Calu3 (cell line): ENCODE measurements at regions not wholly inside any gene's neighbourhood (a gene's known extent, or its start where the extent isn't known, plus 50 kb on each side); places are given as distances from the start of the nearest gene placed in this dataset.

Source experiments
- BruUV-seq: library from RNA; stranded (reverse); fragments of 400-500 nt; replicated peaks from 2 replicates; lab custom pipeline; 2021; lab: Mats Ljungman, UMichigan
- CTCF ChIA-PET: fragments of 300-600 bp; sonication (Branson Sonifier 250); formaldehyde crosslinking; loops from one replicate; lab custom pipeline; 2022; ENCODE audit warnings: antibody characterized with exemption; lab: Charles Lee
- DNase-seq: peaks from one replicate; pipeline ENCODE4 v3.0.0; 2022
- H3K27ac Mint-ChIP-seq: one replicate; pipeline ENCODE4 v1.8.0; 2022; ENCODE audit warnings: mixed read lengths; ENCODE audit not compliant: unreplicated experiment
- H3K27me3 Mint-ChIP-seq: one replicate; pipeline ENCODE4 v1.8.0; 2022; ENCODE audit warnings: mixed read lengths; ENCODE audit not compliant: unreplicated experiment
- H3K36me3 Mint-ChIP-seq: one replicate; pipeline ENCODE4 v1.8.0; 2022; ENCODE audit warnings: mild to moderate bottlenecking, moderate library complexity, mixed read lengths; ENCODE audit not compliant: insufficient read depth, unreplicated experiment
- H3K4me1 Mint-ChIP-seq: one replicate; pipeline ENCODE4 v1.8.0; 2022; ENCODE audit warnings: mild to moderate bottlenecking, low read depth, mixed read lengths; ENCODE audit not compliant: unreplicated experiment
- H3K4me3 Mint-ChIP-seq: one replicate; pipeline ENCODE4 v1.8.0; 2022; ENCODE audit warnings: mild to moderate bottlenecking, low read depth, moderate library complexity, mixed read lengths; ENCODE audit not compliant: unreplicated experiment
- H3K9me3 Mint-ChIP-seq: one replicate; pipeline ENCODE4 v1.8.0; 2022; ENCODE audit warnings: low read depth, mixed read lengths; ENCODE audit not compliant: unreplicated experiment
- CTCF ChIP-seq: fragments of 200-600 bp; IDR thresholded peaks from one replicate; pipeline ENCODE4 v1.8.0; 2022; ENCODE audit warnings: antibody characterized with exemption; ENCODE audit not compliant: unreplicated experiment
- intact Hi-C: fragments of 100-400 bp; cut with micrococcal nuclease; formaldehyde crosslinking; loops from one replicate; pipeline ENCODE4 v1.10.0; 2022; ENCODE audit not compliant: unreplicated experiment

DNA sequence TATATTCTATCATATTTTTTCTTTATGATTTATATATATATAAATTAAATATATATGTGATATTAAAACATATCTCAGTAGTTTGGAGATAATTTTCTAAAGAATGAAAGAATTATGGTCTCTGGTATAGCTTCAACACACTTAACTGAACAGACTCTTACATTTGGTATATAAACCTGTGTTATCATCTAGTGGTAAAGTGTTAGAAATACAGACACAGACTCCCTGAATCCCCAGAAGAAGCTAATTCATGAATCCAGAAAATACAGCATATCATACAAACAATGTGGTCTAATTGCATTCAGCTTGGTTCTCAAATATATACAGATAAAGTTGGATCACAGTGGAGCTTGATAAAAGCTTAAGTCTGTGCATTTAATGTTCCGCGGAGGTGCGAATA lies 1100.4 kb downstream of the ROBO2 start:
- H3K4me3 Mint-ChIP-seq, result no peak overlapping the region
- H3K27ac Mint-ChIP-seq, result no peak overlapping the region
- no peak for DNase-seq
- H3K9me3 Mint-ChIP-seq, result peaks cover 6% of the 10 kb centered on the region
- no peaks in the 10 kb centered on the region for H3K36me3 Mint-ChIP-seq
- intact Hi-C loops, result loop anchor here (10.0 kb wide), 1 partner anchor 325 kb away; no protein-coding TSS in a partner anchor
- no TSS peak for BruUV-seq
- no peak for TF ChIP-seq CTCF
- H3K4me1 Mint-ChIP-seq, result peaks cover 34% of the 10 kb centered on the region
- no peaks in the 10 kb centered on the region for H3K27me3 Mint-ChIP-seq
- CTCF ChIA-PET, result interaction anchor here (0.8 kb wide), 1 partner anchor 154 kb away, joined by 4 read pairs; no protein-coding TSS in a partner anchor

- no peak for TF ChIP-seq CTCF
- H3K27me3 Mint-ChIP-seq, result no peaks in the 10 kb centered on the region
- no peaks in the 10 kb centered on the region for H3K36me3 Mint-ChIP-seq
- H3K4me3 Mint-ChIP-seq, result no peak overlapping the region
- H3K4me1 Mint-ChIP-seq, result peaks cover 34% of the 10 kb centered on the region
- DNase-seq, result no peak
- BruUV-seq, result no TSS peak
- peaks cover 6% of the 10 kb centered on the region for H3K9me3 Mint-ChIP-seq
- intact Hi-C loops, result loop anchor here (10.0 kb wide), 1 partner anchor 326 kb away; no protein-coding TSS in a partner anchor
- peak overlapping the region; percentile 1 for H3K27ac Mint-ChIP-seq
- CTCF ChIA-PET, result interaction anchor here (0.8 kb wide), 1 partner anchor 153 kb away, joined by 4 read pairs; no protein-coding TSS in a partner anchor
Measured at GRCh38 chr3:78140866-78141265, 1101.0 kb downstream of the ROBO2 start.

- Mint-ChIP-seq H3K4me1 (peaks cover 34% of the 10 kb centered on the region), H3K27ac (peak overlapping the region; percentile 1), H3K36me3 (no peaks in the 10 kb centered on the region), H3K4me3 (no peak overlapping the region), H3K9me3 (peaks cover 6% of the 10 kb centered on the region), H3K27me3 (no peaks in the 10 kb centered on the region)
- intact Hi-C loops, result loop anchor here (10.0 kb wide), 1 partner anchor 326 kb away; no protein-coding TSS in a partner anchor
- TF ChIP-seq CTCF, result no peak
- DNase-seq, result no peak
- CTCF ChIA-PET, result interaction anchor here (0.8 kb wide), 1 partner anchor 153 kb away, joined by 4 read pairs; no protein-coding TSS in a partner anchor
- BruUV-seq, result no TSS peak
Measured at GRCh38 chr3:78141269-78141668, 1101.4 kb downstream of the ROBO2 start.

DNA sequence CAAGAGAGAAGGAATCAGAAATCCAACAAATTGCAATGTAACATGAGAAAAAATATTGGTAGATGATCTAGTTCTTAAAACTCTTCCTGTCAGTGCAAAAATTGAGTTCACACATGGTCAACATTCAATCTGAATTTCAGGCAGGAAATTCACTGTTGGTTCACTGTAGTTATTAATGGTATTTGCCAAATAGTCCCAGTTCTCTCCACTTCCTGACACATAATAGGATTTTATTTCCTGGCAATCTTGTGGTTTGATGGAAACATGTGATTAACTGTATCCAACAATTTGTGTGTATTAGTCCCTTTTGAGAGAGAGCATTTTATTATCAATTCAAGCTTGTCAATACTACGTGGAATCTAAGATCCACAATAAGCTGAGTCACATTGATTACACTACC lies 1103.1 kb downstream of the ROBO2 start:
- Mint-ChIP-seq H3K27ac (no peak overlapping the region), H3K9me3 (peaks cover 10% of the 10 kb centered on the region), H3K27me3 (no peaks in the 10 kb centered on the region), H3K36me3 (no peaks in the 10 kb centered on the region), H3K4me1 (peaks cover 20% of the 10 kb centered on the region), H3K4me3 (no peak overlapping the region)
- no peak for DNase-seq
- TF ChIP-seq CTCF, result no peak
- no TSS peak for BruUV-seq
- CTCF ChIA-PET, result no interaction called here
- intact Hi-C loops, result loop anchor here (10.0 kb wide), 1 partner anchor 328 kb away; no protein-coding TSS in a partner anchor
